B cell (primary cell): ENCODE measurements at regions not wholly inside any gene's neighbourhood (a gene's known extent, or its start where the extent isn't known, plus 50 kb on each side); places are given as distances from the start of the nearest gene placed in this dataset.

Source experiments
- CTCF ChIP-seq: fragments of 200-600 bp; IDR thresholded peaks from one replicate; pipeline ENCODE4 v1.8.0; 2022; ENCODE audit warnings: antibody characterized with exemption, mild to moderate bottlenecking
- EZH2 ChIP-seq: IDR thresholded peaks from 2 replicates; pipeline ENCODE4 v1.6.1; 2012; ENCODE audit warnings: borderline replicate concordance, low read depth, mild to moderate bottlenecking, moderate library complexity, low read length; ENCODE audit not compliant: insufficient read depth, poor library complexity, severe bottlenecking

DNA sequence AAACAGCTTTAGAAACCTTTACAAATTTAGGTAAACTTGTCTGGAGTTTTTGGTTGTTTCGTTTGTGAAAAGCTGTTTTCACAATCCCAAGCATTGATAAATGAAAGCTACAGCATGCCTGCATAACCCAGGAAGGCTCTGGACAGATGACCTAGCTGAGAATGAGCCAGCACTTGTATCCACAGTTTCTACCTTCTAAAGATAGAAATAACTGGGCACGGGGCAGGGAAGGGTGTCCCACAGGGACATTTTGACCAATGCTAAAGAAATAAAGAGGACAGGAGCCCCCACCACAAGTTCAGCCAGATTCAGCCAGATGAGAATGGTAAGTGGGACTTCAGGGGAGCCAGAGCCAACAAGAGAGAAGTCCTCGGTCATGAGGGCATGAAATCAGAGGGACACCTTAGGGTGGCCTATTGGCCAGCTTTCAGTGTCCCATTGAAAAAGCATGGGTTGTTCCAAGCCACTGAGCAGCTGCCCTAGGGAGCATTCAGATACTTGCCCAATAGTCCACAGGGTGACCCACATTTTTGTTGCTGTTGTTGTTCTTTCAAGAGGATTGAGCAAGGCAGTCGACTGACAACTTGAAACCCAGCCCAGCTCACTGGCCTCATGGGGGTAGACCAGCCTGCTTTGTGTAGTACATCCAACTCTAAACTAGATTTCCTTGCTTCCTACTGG lies 140.3 kb upstream of the NUDT4 start:
- no peak for TF ChIP-seq CTCF
- TF ChIP-seq EZH2: no peak
